PC-3 (cell line): ENCODE measurements at regions not wholly inside any gene's neighbourhood (a gene's known extent, or its start where the extent isn't known, plus 50 kb on each side); places are given as distances from the start of the nearest gene placed in this dataset.

Experiments
- EZH2 ChIP-seq: fragments of 300-600 bp; sonication (generic); IDR thresholded peaks from one replicate; pipeline ENCODE4 v1.6.1; 2017; ENCODE audit warnings: antibody characterized with exemption, mild to moderate bottlenecking, low read length; ENCODE audit not compliant: unreplicated experiment
- EZH2phosphoT487 ChIP-seq: fragments of 300-600 bp; sonication (generic); IDR thresholded peaks from 2 replicates; pipeline ENCODE4 v1.6.1; 2018; ENCODE audit warnings: mild to moderate bottlenecking, antibody characterized with exemption, low read length, borderline replicate concordance
- TF ChIP-seq, protein P1 (sequence below): fragments of 300-600 bp; sonication (generic); conservative IDR thresholded peaks from 2 replicates; pipeline ENCODE4 v1.5.1; 2017; ENCODE audit warnings: antibody characterized with exemption, low read depth, mild to moderate bottlenecking, low read length

DNA sequence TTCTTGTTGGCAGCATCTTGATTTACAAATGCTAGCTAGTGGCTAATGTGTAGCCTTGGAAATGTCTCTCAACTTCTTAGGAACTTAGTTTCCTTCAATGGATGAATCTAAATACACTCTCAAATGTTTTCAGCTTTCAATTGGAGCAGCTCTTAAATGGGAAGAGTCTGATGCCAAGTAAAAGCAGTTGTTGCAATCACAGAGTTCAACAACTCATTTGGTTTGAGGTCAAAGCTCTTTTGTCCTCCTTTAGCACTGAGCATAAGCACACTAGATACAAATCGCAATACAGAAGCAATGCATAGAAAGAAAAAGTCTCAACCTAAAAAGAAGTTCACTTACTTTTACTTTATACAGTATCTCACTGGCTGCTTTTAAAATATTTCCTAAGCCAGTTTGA lies 986.1 kb upstream of the FLRT2 start:
- TF ChIP-seq, protein P1, sequence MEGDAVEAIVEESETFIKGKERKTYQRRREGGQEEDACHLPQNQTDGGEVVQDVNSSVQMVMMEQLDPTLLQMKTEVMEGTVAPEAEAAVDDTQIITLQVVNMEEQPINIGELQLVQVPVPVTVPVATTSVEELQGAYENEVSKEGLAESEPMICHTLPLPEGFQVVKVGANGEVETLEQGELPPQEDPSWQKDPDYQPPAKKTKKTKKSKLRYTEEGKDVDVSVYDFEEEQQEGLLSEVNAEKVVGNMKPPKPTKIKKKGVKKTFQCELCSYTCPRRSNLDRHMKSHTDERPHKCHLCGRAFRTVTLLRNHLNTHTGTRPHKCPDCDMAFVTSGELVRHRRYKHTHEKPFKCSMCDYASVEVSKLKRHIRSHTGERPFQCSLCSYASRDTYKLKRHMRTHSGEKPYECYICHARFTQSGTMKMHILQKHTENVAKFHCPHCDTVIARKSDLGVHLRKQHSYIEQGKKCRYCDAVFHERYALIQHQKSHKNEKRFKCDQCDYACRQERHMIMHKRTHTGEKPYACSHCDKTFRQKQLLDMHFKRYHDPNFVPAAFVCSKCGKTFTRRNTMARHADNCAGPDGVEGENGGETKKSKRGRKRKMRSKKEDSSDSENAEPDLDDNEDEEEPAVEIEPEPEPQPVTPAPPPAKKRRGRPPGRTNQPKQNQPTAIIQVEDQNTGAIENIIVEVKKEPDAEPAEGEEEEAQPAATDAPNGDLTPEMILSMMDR: no peak
- TF ChIP-seq EZH2 (no peak), EZH2phosphoT487 (no peak)
